ENCODE measurements at regions not wholly inside any gene's neighbourhood (a gene's known extent, or its start where the extent isn't known, plus 50 kb on each side); places are given as distances from the start of the nearest gene placed in this dataset.

GRCh38 chr2:226030788-226031646 lies 631.5 kb downstream of the NYAP2 start (continued):
- TF ChIP-seq NAIF1 (CRISPR knock-in tag; IDR thresholded peaks at IDR 0.05; ENCODE audit: borderline replicate concordance), result peak; percentile 90
- no peak for TF ChIP-seq YEATS2 (CRISPR knock-in tag; IDR thresholded peaks at IDR 0.05; ENCODE audit: borderline replicate concordance)
- no peak; the same call in 1 of the 2 replicates for TF ChIP-seq HINFP (CRISPR knock-in tag; IDR thresholded peaks at IDR 0.05; ENCODE audit: low read depth)
- no peak; the same call in 1 of the 2 replicates for TF ChIP-seq ZNF747 (CRISPR knock-in tag; IDR thresholded peaks at IDR 0.05; ENCODE audit: borderline replicate concordance)
- TF ChIP-seq U2AF2 (IDR thresholded peaks at IDR 0.05; ENCODE audit: low read depth, low read length), result 0 out of 2 replicates have a peak, but pooled peaks have one; percentile 72
- TF ChIP-seq, protein P1, sequence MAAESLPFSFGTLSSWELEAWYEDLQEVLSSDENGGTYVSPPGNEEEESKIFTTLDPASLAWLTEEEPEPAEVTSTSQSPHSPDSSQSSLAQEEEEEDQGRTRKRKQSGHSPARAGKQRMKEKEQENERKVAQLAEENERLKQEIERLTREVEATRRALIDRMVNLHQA (CRISPR knock-in tag; IDR thresholded peaks at IDR 0.05), result no peak
- TF ChIP-seq KDM5B (CRISPR knock-in tag; IDR thresholded peaks at IDR 0.05; ENCODE audit: borderline replicate concordance), result peak; percentile 84; the same call in 1 of the 2 replicates
- no peak for TF ChIP-seq ZZZ3 (CRISPR knock-in tag; IDR thresholded peaks at IDR 0.05; ENCODE audit: borderline replicate concordance)
- TF ChIP-seq CENPT (CRISPR knock-in tag; IDR thresholded peaks at IDR 0.05; ENCODE audit: low read depth), result no peak
- no peak for TF ChIP-seq NFIC (IDR thresholded peaks at IDR 0.05; ENCODE audit: low read length)
- TF ChIP-seq ZFP36L2 (CRISPR knock-in tag; IDR thresholded peaks at IDR 0.05), result no peak
- TF ChIP-seq, protein P2, sequence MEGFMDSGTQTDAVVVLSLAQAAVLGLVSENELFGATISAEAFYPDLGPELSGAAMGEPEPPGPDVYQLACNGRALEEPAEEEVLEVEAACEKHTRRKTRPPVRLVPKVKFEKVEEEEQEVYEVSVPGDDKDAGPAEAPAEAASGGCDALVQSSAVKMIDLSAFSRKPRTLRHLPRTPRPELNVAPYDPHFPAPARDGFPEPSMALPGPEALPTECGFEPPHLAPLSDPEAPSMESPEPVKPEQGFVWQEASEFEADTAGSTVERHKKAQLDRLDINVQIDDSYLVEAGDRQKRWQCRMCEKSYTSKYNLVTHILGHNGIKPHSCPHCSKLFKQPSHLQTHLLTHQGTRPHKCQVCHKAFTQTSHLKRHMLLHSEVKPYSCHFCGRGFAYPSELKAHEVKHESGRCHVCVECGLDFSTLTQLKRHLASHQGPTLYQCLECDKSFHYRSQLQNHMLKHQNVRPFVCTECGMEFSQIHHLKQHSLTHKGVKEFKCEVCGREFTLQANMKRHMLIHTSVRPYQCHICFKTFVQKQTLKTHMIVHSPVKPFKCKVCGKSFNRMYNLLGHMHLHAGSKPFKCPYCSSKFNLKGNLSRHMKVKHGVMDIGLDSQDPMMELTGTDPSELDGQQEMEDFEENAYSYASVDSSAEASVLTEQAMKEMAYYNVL (CRISPR knock-in tag; IDR thresholded peaks at IDR 0.05; ENCODE audit: borderline replicate concordance), result peak; percentile 59; the same call in 1 of the 2 replicates
- peak; percentile 89 for TF ChIP-seq BHLHE40 (IDR thresholded peaks at IDR 0.05; ENCODE audit: low read length)
- TF ChIP-seq ZMYM4 (CRISPR knock-in tag; IDR thresholded peaks at IDR 0.05), result peak; percentile 92
- TF ChIP-seq ARNTL (CRISPR knock-in tag; IDR thresholded peaks at IDR 0.05), result no peak
- TF ChIP-seq ZSCAN9 (CRISPR knock-in tag; IDR thresholded peaks at IDR 0.05; ENCODE audit: borderline replicate concordance), result peak; percentile 12; the same call in 1 of the 2 replicates
- TF ChIP-seq ZNF782 (CRISPR knock-in tag; IDR thresholded peaks at IDR 0.05; ENCODE audit: borderline replicate concordance), result no peak
- peak; percentile 35; the same call in 1 of the 2 replicates for TF ChIP-seq TCF7 (IDR thresholded peaks at IDR 0.05; ENCODE audit: low read depth)
- peak; percentile 52 for TF ChIP-seq ZFX (CRISPR knock-in tag; IDR thresholded peaks at IDR 0.05; ENCODE audit: low read depth)
- 0 out of 2 replicates have a peak, but pooled peaks have one; percentile 54 for TF ChIP-seq ZNF546 (CRISPR knock-in tag; conservative IDR thresholded peaks at IDR 0.05)
- TF ChIP-seq KDM3A (CRISPR knock-in tag; IDR thresholded peaks at IDR 0.05; ENCODE audit: low read depth), result peak; percentile 84
- 0 out of 2 replicates have a peak, but pooled peaks have one; percentile 33 for TF ChIP-seq SMAD9 (CRISPR knock-in tag; IDR thresholded peaks at IDR 0.05)
- TF ChIP-seq, protein P3, sequence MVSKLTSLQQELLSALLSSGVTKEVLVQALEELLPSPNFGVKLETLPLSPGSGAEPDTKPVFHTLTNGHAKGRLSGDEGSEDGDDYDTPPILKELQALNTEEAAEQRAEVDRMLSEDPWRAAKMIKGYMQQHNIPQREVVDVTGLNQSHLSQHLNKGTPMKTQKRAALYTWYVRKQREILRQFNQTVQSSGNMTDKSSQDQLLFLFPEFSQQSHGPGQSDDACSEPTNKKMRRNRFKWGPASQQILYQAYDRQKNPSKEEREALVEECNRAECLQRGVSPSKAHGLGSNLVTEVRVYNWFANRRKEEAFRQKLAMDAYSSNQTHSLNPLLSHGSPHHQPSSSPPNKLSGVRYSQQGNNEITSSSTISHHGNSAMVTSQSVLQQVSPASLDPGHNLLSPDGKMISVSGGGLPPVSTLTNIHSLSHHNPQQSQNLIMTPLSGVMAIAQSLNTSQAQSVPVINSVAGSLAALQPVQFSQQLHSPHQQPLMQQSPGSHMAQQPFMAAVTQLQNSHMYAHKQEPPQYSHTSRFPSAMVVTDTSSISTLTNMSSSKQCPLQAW (CRISPR knock-in tag; IDR thresholded peaks at IDR 0.05), result peak; percentile 77; the same call in 1 of the 2 replicates
- peak; percentile 44 for TF ChIP-seq STAG1 (CRISPR knock-in tag; IDR thresholded peaks at IDR 0.05)
- TF ChIP-seq ZNF335 (CRISPR knock-in tag; IDR thresholded peaks at IDR 0.05), result peak; percentile 18; the same call in 1 of the 2 replicates
